ENCODE measurements at regions not wholly inside any gene's neighbourhood (a gene's known extent, or its start where the extent isn't known, plus 50 kb on each side); places are given as distances from the start of the nearest gene placed in this dataset.
"Not testable (repeated sequence)": the region's sequence is repeated elsewhere in the genome, so short reads cannot be mapped to it uniquely, and the experiment has no call there.

DNA sequence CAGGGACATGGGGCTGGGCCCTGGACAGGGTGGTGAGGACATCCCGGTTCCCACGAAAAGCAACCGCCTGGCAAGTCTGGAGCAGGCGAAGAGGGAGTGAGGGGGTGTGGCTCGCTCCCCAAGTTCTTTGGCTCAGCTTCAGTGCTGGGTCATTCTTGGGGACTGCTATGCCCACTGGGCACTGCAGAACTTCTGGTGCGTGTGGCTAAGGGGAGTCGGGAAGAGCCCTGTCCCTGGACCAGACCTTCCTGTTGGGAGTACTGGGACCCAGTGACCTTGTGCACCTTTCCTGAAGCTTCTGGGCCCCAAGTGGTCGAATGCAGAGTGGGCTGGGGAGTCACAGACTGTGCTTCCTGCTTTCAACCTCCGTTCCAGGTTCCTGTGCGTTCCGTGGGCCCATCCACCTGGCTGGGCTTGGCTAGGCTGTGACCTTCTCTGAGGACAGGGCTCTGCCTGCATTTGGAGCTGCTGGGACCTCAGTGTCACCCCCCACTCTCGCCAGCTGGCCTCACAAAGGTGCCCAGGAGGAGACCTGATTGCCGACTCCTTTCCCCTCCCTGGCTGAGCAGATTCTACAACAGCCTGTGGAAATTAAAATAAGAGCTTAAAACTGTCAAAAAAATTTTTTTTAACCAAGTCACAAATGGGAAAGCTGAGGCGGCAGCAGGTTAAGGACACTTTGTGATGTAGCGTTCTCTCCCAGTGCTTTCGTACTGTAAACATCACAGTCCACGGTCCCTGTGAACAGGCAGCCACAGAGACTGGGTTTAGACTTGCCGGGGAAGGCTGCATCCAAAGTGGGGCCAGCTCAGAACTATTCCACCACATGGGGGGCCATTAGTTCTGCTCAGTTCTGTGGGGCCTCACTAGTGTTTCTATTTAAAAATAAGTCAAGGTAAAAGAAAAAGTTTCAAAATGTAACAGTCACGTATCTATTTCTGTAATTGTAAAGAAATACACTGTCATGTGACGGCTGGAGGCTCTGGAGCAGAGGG lies 63.8 kb upstream of the WNT7B start:
- no peak for DNase-seq (ENCODE audit: low spot score)

DNA sequence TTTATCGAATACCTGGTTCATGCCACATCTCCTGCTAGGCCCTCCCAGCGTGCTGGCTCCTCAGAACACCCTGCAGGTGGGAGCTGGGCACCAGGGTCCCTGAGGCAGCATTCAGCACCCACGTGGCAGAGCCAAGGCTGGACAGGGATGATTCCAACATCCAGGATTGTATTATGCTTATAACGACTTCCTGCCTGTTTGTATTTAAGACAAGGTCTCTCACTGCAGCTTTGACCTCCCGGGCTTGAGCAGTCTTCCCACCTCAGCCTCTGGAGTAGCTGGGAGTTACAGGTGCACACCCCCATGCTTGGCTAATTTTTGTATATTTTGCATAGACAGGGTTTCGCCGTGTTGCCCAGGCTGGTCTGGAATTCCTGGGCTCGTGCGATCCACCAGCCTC lies 64.7 kb upstream of the WNT7B start:
- DNase-seq (ENCODE audit: low spot score), result no peak

DNA sequence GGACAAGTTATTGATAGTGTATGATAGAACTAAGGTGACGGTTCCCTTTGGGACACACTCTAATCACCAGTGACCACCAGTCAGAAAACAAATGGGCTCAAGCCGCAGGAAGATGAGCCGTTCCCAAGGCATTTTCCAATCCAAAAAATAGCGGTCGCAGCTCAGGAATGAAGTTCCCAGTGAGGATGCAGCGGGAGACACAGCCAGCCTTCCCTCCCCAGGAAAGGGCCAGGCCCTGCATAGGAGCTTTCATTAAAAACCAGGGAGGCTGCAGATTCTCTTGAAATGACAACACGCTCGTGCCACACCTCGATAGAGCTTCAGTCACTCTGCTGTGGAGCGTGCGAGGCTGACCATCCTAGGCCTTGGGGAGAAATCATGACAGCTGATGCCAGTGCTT lies 65.8 kb upstream of the WNT7B start:
- no peak for DNase-seq (ENCODE audit: low spot score)

DNA sequence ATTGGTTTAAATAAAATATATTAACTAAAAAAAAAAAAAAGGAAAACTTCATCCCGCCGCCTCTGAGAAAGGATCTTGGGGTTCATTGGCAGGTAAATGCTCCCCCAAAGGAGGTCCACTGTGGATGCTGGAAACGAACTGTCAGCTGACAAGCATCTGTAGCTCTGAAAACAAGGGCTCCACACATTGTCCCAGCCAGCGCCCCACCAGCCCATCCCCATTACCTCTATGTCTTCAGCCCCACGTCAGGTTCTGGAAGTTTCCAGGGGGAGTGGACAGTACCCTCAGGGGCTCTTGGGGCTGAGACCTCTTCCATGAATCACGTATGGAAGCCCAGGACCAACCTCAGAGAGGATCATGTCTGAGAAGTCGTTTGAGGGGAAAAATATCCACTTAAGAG lies 66.4 kb upstream of the WNT7B start:
- peak; percentile 49 for DNase-seq (ENCODE audit: low spot score)

DNA sequence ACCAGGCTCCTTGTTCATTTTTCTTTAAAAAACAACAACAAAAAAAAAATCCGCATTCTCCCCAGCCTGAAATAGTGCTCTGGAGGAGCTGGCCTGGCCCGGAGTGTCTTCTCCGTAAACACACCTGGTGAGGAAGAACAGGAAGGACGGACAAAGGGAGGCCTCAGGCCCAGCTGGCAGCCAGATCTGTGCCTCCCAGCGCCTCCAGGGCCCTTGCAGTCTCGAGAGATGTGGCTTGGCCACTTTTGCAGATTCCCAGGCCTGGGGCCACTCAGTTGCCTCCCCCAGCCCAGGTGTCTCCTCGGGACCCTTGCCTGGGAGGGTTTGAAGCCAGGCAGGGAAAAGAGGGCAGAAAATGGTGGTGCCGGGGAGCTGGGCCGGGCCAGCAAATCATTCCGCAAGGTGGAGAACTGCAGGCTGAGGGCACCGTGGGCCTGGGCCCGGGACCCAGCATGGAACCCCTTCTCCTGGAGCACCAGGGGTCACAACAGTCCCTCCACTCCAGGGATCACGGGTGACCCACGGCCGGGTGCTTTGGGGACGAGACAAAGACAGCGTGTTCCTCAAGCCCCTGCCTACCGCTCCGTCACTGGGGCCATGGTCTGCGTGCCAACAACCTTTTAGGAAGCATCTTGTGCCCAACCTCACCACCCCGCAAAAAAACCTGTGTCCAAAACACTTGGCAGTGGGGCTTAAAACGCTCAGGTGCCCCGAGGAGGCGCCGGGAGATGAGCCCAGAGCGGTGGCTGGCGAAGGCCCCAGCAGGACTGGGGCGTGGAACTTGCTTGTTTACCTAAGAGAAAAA lies 67.1 kb upstream of the WNT7B start:
- DNase-seq (ENCODE audit: low spot score), result peak; percentile 64

DNA sequence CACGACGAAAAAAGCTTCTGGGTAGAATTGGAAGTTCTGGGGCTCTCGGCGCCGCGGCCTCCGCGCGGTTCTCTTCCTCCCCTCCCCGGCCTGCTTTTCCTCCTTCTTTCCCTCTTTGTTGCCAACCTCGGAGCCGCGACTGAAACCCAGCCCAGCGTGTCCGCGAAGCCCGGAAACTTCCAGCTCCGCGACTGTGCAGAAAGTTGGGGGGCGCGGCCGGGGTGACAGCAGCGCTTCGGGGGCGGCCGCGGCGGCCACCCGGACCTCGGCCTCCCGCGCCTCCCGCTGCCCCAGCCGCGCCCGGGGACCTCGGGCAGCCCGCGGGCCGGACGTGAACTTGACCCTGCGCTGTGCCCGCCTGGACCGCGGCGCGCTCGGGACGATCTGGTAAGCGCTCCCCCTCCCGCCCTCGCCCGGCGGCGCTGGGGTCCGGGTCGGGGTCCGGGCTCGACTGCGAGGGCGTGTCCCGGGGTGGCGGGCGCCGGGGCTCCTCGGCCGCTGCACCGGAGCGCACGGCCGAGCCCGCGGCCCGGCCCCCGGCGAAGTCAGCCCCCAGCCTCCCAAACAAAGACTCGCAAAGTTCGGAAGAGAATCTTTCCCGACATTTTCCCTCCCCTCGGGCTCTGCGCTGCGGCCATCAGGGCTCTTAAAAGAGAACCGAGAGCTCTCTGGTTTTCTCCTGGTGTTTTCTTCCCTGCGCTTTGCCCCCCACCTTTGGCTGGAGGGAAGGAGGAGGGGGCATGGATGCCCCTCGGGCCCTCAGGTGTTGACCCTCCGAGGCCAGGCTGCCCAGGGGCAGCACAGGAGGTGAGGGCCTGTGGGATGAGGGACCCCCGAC lies 67.9 kb upstream of the WNT7B start:
- DNase-seq (ENCODE audit: low spot score), result peak; percentile 50

DNA sequence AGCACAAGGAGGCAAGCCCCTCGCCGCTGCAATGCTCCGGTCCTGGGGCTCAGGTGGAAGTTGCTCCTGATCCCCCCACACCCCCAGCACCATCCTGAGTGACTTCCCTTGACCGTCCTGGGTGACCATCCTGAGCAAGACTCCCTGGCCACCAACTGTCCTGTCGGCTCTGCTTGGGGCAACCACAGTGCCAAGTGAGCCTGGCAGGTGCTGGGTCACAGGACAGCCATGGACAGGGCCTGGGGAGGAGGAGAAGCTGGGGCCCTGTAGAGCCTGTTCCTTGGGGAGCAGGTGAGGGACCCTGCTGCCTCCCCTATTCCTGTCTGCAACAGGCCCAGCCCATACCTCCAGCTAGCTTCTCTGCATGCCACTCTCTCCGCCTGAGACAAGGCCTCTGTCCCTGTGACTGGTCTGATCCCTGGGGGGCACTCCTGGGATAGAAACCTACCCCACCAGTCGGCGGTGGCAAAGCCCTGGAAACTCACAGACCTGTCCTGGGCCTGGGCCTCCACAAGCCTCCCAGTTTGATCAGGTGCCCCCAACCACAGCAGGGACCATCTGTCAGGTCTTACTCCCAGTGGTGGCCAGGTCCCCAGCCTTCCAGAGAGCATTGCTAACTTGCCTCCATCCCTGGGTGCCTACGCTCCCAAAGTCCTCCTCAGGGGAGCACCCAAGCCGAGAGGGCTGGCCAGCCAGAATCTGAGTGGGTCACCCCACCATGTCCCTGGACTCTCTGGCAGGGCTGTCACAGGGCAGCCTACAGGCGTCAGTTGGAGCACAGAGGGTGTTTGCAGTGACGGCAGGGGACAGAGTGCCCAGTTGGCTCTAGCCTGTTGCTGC lies 68.7 kb upstream of the WNT7B start:
- DNase-seq (ENCODE audit: low spot score), result peak; percentile 84

DNA sequence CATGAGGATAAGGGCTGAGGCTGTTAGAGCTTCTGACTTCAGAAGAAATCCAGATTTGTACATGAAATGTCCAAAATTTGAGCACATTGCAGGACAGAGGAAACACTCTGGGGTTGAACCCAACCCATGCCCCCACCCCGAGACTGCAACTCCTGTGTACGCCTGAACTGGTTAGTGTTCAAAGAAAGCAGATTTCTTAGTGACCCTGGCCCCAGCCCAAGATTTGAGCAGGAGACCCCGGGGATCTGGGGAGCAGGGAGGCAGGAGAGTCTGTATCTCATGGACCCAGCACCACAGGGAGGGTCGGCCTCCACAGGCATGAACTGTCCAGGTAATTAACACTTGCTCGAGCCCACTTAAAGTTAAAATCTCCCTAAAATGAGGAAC lies 69.3 kb upstream of the WNT7B start:
- no peak for DNase-seq (ENCODE audit: low spot score)

DNA sequence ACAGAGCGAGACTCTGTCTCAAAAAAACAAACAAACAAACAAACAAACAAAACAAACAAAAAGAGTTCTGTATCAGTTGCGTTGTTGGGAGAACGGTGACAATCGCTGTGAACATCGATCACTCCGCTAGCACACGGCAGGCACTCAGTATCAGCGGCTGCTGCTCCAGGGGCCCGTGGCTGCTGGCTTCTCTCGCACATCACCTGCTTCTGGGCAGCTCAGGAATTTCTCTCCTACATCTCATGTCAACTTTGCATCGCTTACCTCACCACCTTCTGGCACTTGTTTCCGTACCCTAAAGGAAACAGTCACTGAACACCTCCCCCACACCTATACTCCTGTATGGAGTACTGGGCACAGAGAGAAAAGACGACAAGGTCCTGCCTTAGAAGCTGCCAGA lies 70.3 kb upstream of the WNT7B start:
- DNase-seq (ENCODE audit: low spot score), result no peak

DNA sequence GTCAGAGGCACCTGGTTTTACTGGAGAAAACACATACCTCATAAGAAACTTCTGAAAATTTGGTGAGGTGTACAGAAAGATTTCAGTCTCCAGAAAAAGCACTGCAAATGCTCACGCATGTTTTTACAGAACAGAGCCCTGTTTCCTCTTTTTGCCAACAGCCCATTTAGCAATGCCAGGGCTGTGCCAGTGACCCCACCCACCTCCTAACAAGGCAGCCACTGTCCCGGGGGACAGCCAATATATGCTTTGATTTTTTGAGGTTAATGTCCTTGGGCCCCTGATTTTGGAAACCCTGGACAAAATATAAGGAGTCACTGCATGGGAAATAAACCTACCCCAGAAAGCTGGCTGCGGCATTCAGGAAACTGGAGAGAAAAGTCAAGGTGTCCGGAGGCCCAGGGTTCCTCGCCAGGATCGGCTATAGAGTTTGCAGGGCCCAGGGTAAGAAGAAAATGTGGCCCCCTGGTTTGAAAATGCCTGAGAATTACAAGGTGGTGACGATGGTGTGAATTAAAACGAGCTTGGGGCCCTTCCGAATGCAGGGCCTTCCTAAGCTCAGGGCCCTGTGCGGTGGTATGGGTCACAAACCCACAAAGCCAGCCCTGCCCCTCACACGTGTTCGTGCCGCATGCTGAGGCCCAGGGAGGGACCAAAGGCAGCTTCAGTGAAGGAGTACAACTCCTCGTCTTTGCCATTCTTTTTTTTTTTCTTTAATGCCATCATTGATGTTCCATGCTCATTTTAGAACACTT lies 71.1 kb upstream of the WNT7B start:
- peak; percentile 72 for DNase-seq (ENCODE audit: low spot score)

DNA sequence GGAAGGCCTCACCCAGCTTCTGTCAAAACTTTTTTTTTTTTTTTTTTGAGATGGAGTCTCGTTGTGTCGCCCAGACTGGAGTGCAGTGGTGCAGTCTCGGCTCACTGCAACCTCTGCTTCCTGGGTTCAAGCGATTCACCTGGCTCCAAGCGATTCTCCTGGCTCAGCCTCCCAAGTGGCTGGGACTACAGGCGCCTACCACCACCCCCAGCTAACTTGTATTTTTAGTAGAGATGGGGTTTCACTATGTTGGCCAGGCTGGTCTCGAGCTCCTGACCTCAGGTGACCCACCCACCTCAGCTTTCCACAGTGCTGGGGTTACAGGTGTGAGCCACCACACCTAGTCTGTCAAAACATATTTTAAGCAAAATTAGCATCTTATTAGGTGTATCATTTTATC lies 71.7 kb upstream of the WNT7B start:
- not testable (repeated sequence) for DNase-seq (ENCODE audit: low spot score)

DNA sequence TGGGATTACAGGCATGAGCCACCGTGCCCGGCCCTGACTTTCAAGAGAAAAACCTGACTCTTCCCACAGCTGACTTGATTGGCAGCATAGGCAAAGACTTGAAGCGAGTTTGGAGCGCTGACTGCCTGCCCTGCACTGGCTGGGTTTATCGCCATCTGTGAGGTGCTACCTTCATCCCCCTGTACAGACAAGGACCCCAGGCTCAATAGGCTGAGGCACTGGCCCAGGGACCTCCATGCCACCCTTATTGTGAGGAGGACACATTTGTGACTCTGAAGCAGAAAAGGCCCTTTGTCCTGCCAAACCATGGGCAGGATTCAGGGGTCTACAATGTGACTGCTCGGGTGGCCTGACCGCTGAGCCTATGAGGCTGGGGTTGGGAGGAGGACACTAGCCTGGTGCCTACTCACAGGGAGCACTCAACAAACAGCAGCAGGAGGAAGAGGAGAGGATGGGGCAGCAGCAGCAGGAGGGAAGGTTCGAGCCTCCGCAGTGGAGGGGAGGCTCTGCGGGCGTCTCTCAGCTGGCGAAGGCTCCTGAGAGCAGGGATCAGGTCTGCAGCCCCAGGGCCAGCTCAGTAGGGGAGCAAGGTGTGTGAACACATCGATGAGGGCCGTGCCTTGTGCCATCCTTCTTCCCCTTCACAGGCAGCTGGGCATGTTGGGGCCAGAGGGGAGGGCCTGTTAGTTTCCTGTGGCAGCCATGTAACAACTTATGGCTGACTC lies 72.9 kb upstream of the WNT7B start:
- no peak for DNase-seq (ENCODE audit: low spot score)

DNA sequence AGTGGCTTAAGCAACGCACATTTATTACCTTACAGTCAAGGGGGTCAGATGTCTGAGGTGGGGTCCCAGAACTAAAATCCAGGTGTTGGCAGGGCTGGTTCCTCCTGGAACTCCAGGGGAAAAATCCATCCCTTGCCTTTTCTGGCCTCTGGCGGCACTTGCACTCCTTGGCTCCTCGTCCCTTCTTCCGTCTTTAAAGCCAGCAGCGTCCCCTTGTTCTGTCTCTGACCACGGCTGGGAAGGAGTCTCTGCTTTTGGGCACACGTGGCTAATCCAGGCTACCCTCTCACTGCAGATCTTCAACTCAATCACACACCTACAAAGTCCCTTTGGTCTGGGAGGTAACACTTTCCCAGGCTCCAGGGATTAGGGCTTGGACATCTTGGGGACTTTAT lies 73.5 kb upstream of the WNT7B start:
- no peak for DNase-seq (ENCODE audit: low spot score)

DNA sequence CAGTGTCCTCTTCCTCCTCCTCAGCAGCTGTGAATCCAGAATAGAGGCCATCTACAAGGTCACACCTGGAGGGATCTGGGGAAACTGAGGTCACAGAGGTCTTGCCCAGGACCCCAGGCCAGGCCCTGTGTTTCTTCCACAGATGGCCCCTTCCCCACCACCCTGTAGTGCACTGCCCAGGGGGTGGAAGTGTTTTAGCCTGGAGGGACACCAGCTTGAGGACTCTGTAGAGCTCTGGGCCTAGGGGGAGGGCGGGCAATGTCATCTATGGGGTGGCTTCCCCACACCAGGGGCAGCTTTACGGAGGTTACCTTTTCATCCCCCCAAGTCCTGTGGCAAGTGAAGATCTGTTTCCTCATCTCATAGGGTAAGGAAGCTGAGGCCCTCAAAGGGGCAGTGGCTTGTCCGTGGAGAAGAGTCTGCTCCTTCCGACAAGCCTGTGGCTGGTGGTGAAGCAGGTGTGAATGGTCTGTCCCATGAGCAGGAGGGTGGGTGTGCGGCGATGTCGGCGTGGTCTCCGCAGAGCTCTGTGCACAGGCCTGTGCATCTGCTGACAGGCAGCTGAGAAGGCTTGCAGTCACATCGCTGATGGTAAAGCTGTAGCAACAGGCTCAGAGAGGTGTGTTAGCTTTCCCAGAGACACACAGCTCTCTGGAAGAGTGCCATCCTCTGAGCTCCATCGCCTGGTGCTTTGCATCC lies 74.1 kb upstream of the WNT7B start:
- no peak for DNase-seq (ENCODE audit: low spot score)

DNA sequence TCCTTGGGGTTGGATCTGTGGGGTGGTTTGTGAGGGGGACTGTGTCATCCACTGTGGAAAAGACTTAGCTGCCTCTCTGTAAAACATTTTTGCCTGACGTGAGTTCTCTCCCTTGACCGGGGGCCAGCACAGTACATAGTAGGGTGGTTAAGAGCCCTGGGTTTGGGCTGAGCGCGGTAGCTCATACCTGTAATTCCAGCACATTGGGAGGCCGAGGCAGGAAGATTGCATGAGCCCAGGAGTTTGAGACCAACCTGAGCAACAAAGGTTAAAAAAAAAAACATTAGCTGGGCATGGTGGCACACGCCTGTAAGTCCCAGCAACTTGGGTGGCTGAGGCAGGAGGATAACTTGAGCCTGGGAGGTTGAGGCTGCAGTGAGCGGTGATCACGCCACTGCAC lies 74.7 kb upstream of the WNT7B start:
- no peak for DNase-seq (ENCODE audit: low spot score)

DNA sequence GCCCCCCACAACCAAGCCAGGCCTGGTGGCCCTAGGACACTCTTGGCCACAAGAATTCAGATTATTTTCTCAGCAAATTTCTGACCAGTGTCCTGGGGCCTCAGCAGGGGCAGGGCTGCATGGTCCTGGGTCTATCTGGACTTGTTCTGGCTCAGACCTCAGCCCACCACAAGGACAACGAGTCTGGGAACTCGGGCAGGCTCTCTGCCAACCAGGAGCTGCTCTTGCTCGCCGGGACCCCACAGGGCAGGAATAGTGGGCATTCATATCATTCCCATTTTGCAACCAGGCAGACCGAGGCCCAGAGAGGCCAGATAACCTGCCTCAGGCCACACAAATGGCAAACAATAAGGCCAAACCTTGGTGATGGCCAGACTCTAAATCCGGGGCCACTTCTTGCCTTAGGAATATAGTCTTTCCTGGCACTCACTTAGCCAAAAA lies 75.4 kb upstream of the WNT7B start:
- DNase-seq (ENCODE audit: low spot score), result no peak

DNA sequence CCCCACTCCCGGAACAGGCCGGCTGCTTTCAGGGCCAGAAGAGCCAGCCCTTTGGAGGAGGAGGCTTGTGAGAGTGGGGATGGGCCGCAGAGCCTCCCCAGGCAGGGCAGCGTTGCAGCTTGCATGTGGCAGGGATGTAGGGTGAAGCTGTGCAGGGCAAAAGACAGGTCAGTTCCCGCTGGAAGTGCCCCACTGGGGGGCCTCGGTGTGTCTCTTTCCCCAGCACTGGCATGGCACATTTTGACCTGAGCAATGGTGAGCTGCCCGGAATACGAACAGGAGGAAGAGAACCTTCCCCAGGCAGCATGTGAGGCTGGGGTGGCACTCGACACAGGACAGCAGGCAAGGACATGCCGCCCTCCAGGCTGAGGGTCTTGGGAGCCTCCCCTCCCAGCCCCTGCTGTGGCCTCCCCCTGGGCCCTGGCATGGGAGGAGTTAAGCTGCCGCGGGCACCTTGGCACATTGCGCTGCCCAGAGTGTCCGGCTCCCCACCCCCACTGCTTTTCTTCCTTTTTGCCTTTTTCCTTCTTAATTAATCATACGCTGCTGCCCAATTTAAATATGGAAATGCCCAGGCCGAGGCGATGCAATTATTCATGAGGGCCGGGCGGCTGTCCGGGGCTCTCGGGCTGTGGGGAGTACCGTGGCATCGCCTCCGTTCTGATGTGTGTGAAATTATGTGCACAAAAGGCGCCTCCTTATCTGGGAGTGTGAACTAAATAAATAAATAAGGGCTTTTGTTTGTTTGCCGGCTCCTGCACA lies 76.0 kb upstream of the WNT7B start:
- peak; percentile 63 for DNase-seq (ENCODE audit: low spot score)

DNA sequence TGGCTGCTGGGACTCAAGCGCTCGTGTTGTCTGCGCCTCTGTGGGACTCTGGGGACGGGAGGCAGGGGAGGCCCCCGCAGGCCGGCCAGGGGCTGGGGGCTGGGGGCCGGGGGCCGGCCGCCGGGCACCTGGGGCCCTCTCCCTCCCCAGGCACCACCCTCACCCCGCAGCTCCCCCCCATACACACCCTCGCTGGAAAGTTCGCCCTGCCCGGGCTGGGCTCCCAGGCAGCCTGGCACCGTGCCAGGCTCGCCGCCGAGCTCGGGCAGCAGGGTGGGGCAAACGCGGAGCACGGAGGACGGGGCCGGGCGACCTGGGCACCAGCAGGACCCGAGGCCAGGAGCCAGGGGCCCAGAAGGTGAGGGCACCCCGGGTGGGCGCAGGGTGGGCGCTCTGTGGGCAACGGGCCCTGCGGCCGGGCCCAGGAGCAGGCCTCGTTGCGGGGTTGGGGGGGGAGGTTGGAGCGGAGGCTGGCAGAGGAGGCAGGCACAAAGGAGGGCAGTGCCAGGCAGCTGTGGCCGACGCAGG lies 76.7 kb upstream of the WNT7B start:
- DNase-seq (ENCODE audit: low spot score), result peak; percentile 93

Measured in globus pallidus (tissue), 1 donor.